GM12878 (cell line): ENCODE measurements at regions not wholly inside any gene's neighbourhood (a gene's known extent, or its start where the extent isn't known, plus 50 kb on each side); places are given as distances from the start of the nearest gene placed in this dataset.

ENCODE experiments used
- ATAC-seq: fragments of 200-7000 bp; cut with Tn5 transposase; 3 replicates; pipeline ENCODE4 v1.9.1; 2020; ENCODE audit warnings: mild to moderate bottlenecking, moderate library complexity
- BruUV-seq: library from RNA; stranded (reverse); fragments of 400-500 nt; replicated peaks from 2 replicates; lab custom pipeline; 2021; lab: Mats Ljungman, UMichigan
- CTCF ChIA-PET: fragments of 300-600 bp; sonication (Branson Sonifier 250); formaldehyde crosslinking; extraction: SDS; loops from one replicate; lab custom pipeline; 2021; ENCODE audit warnings: inconsistent platforms; lab: Yijun Ruan, JAX
- POLR2A ChIA-PET: fragments of 350-600 bp; formaldehyde crosslinking; extraction: SDS; loops from one replicate; lab custom pipeline; 2021; ENCODE audit warnings: inconsistent platforms; lab: Charles Lee
- RAD21 ChIA-PET: fragments of 300-600 bp; sonication (Branson Sonifier 250); formaldehyde crosslinking; loops from one replicate; lab custom pipeline; 2023; ENCODE audit warnings: antibody characterized with exemption; ENCODE audit not compliant: unreplicated experiment; lab: Charles Lee
- SMC1A ChIA-PET: fragments of 300-600 bp; sonication (Branson Sonifier 250); formaldehyde crosslinking; loops from one replicate; lab custom pipeline; 2023; ENCODE audit not compliant: unreplicated experiment, uncharacterized antibody; lab: Charles Lee
- DNase-seq: peaks from one replicate; pipeline ENCODE4 v3.0.0-alpha.2; 2011; ENCODE audit warnings: low read depth, low spot score
- FAIRE-seq: peaks from 3 replicates; lab custom pipeline; 2011; peaks lifted over from hg19 to GRCh38; lab: Jason Lieb, UNC
- H2AFZ ChIP-seq: 2 replicates; pipeline ENCODE4 v1.6.0; 2011; ENCODE audit warnings: low read depth, low read length, control low read depth; ENCODE audit not compliant: control insufficient read depth
- H3K27ac ChIP-seq: 2 replicates; pipeline ENCODE4 v1.5.1; 2011; ENCODE audit warnings: control low read depth; ENCODE audit not compliant: control insufficient read depth, insufficient read depth
- H3K27me3 ChIP-seq, 2 experiments: replicated peaks in 1 of 2; 2 replicates each; pipeline versions ENCODE4 v1.6.0 to v1.6.1; 2011; ENCODE audit warnings: low read length in 1 of 2; ENCODE audit not compliant: control insufficient read depth in 2 of 2, insufficient read depth in 2 of 2
- H3K36me3 ChIP-seq, 2 experiments: 2 replicates each; pipeline ENCODE4 v1.5.1; 2011; ENCODE audit warnings: low read length in 1 of 2; ENCODE audit not compliant: control insufficient read depth in 2 of 2, insufficient read depth in 2 of 2
- H3K4me1 ChIP-seq: 2 replicates; pipeline ENCODE4 v1.6.1; 2011; ENCODE audit warnings: mild to moderate bottlenecking, low read length, moderate library complexity, mixed read lengths; ENCODE audit not compliant: control insufficient read depth, insufficient read depth
- H3K4me2 ChIP-seq: 2 replicates; pipeline ENCODE4 v1.6.0; 2011; ENCODE audit warnings: control low read depth; ENCODE audit not compliant: control insufficient read depth, insufficient read depth
- H3K4me3 ChIP-seq: fragments of 200-600 bp; sonication (generic); 2 replicates; pipeline ENCODE4 v1.5.1; 2016
- H3K79me2 ChIP-seq: 2 replicates; pipeline ENCODE4 v1.6.0; 2011; ENCODE audit warnings: low read length; ENCODE audit not compliant: control insufficient read depth, insufficient read depth
- H3K9ac ChIP-seq: 2 replicates; pipeline ENCODE4 v1.8.0; 2011; ENCODE audit warnings: low read length, control low read depth, mixed read lengths; ENCODE audit not compliant: control insufficient read depth, insufficient read depth
- H3K9me3 ChIP-seq: replicated peaks from 3 replicates; pipeline ENCODE4 v1.5.1; 2011; ENCODE audit warnings: mild to moderate bottlenecking, low read length; ENCODE audit not compliant: control insufficient read depth, insufficient read depth
- H4K20me1 ChIP-seq: 2 replicates; pipeline ENCODE4 v1.6.0; 2011; ENCODE audit not compliant: control insufficient read depth, insufficient read depth
- CHD1 ChIP-seq: IDR thresholded peaks from 2 replicates; pipeline ENCODE4 v1.6.1; 2012; ENCODE audit warnings: low read depth, low read length, improper control_type of control experiment
- CREB1 ChIP-seq: IDR thresholded peaks from 2 replicates; pipeline ENCODE4 v1.6.1; 2012; ENCODE audit warnings: low read depth, mild to moderate bottlenecking, inconsistent platforms
- ESRRA ChIP-seq: IDR thresholded peaks from 2 replicates; pipeline ENCODE4 v1.6.1; 2012; ENCODE audit warnings: mild to moderate bottlenecking, low read length, improper control_type of control experiment
- IKZF1 ChIP-seq: fragments of 450-650 bp; conservative IDR thresholded peaks from 2 replicates; pipeline ENCODE4 v1.6.1; 2017; ENCODE audit warnings: antibody characterized with exemption, mild to moderate bottlenecking
- NFYB ChIP-seq: IDR thresholded peaks from 2 replicates; pipeline ENCODE4 v1.6.1; 2011; ENCODE audit warnings: low read depth, mild to moderate bottlenecking, low read length, improper control_type of control experiment, moderate library complexity; ENCODE audit not compliant: insufficient read depth
- NR2C1 ChIP-seq: fragments of 450-650 bp; IDR thresholded peaks from 2 replicates; pipeline ENCODE4 v1.6.1; 2017; ENCODE audit warnings: antibody characterized with exemption, mild to moderate bottlenecking, moderate library complexity
- RUNX3 ChIP-seq: IDR thresholded peaks from 2 replicates; pipeline ENCODE4 v1.6.1; 2012; ENCODE audit warnings: low read length, inconsistent platforms
- SP1 ChIP-seq: IDR thresholded peaks from one replicate; pipeline ENCODE4 v1.6.1; 2011; ENCODE audit warnings: low read depth, low read length
- TARDBP ChIP-seq: IDR thresholded peaks from 2 replicates; pipeline ENCODE4 v1.6.1; 2016; ENCODE audit warnings: borderline replicate concordance
- WGBS: methylation state at CpG from one replicate; pipeline ENCODE4 v1.1.6; 2016; ENCODE audit warnings: low lambda C conversion rate; ENCODE audit not compliant: insufficient replicate concordance, insufficient coverage; ENCODE audit errors: missing lambda C conversion rate; 5-methylcytosine and 5-hydroxymethylcytosine counted together
- in situ Hi-C: fragments of 300-500 bp; cut with MboI; formaldehyde crosslinking; loops from 9 replicates; pipeline ENCODE4 v1.14.3; 2018; ENCODE audit warnings: mixed read lengths
- intact Hi-C: fragments of 100-400 bp; cut with micrococcal nuclease; formaldehyde crosslinking; loops from one replicate; pipeline ENCODE4 v1.14.2; 2022; ENCODE audit not compliant: unreplicated experiment
- TF ChIP-seq, protein P1 (sequence below): fragments of 450-650 bp; conservative IDR thresholded peaks from 2 replicates; pipeline ENCODE4 v1.6.1; 2017; ENCODE audit warnings: mild to moderate bottlenecking, moderate library complexity
- TF ChIP-seq, protein P2 (sequence below): fragments of 450-650 bp; IDR thresholded peaks from 2 replicates; pipeline ENCODE4 v1.6.1; 2017; ENCODE audit warnings: mild to moderate bottlenecking, moderate library complexity
- TF ChIP-seq, protein P3 (sequence below): fragments of 150-350 bp; IDR thresholded peaks from 2 replicates; pipeline ENCODE4 v1.6.1; 2014; ENCODE audit warnings: mild to moderate bottlenecking, low read depth, low read length

DNA sequence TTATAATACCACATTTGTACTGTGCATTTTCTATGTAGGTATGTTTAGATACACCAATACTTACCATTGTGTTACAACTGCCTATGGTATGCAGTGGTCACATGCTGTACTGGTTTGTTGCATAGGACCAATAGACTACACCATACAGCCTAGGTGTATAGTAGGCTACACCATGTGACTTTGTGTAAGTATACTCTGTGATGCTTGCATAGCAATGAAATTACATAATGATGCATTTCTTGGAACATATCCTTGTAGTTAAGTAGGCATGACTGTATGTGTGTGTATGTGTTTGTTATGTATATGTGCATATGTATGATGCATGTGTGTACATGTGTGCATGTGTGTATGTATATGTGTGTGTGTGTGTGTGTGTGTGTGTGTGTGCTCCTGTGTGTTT lies 157.6 kb downstream of the TDRD15 start:
- no TSS peak for BruUV-seq

DNA sequence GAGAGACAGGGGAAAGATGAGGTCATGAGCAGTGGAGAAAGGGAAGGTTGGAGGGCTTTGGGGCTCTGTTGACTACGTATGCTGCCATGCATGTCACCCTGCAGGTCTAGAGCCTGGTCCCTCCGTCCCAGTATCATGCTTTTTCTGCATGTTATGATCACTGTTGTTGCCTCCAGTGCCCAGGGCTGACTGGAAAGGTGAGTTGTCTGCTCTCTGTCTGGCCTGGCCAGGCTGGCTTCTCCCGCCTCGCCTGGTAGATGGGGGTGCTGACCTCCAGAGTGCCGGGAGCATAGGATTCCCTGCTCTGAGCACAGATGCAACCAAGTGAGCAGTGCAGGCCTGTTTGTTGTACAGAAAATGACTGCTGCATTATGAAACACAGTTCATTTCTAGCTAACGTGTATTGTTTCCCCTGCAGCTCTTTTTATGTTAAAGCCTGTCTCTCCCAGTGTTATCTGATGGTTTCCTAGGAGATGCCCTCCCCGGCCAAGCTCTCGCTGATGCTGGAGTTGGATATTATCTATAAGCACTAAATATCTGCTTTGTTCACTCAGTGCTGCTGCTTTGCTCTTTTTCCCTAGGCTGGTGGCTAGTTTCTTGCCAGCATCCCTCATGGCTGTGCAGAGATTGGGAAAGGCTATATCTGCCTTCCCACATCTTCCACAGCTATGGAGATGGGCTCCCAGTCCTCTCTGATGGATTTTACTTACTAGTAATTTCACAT lies 158.2 kb downstream of the TDRD15 start:
- Histone ChIP-seq H3K79me2 (no peaks in the 10 kb centered on the region), H3K27me3 (no peaks in the 10 kb centered on the region; a peak in 1 of 4 replicates), H3K27ac (no peak overlapping the region), H3K36me3 (no peaks in the 10 kb centered on the region), H3K4me3 (no peak overlapping the region), H4K20me1 (no peaks in the 10 kb centered on the region), H3K9ac (no peak overlapping the region), H3K4me2 (no peak overlapping the region), H3K4me1 (no peaks in the 10 kb centered on the region), H2AFZ (no peak overlapping the region), H3K9me3 (no peaks in the 10 kb centered on the region)
- FAIRE-seq = no peak
- 30% methylated on average over 8 of the region's 8 CpGs for WGBS
- BruUV-seq = no TSS peak
- ChIA-PET SMC1A (interaction anchor here (0.8 to 1.2 kb wide), 2 partner anchors 20 to 27 kb away, joined by 3 to 4 read pairs; no protein-coding TSS in a partner anchor), POLR2A (no interaction called here), CTCF (interaction anchor here (1.3 kb wide), 1 partner anchor 36 kb away, joined by 3 read pairs; no protein-coding TSS in a partner anchor), RAD21 (no interaction called here)
- no peak for ATAC-seq
- in situ Hi-C loops (no loop called here), intact Hi-C loops (no loop called here)
- DNase-seq = no peak
- TF ChIP-seq NR2C1 (no peak), IKZF1 (no peak), RUNX3 (no peak)
- TF ChIP-seq, protein P1, sequence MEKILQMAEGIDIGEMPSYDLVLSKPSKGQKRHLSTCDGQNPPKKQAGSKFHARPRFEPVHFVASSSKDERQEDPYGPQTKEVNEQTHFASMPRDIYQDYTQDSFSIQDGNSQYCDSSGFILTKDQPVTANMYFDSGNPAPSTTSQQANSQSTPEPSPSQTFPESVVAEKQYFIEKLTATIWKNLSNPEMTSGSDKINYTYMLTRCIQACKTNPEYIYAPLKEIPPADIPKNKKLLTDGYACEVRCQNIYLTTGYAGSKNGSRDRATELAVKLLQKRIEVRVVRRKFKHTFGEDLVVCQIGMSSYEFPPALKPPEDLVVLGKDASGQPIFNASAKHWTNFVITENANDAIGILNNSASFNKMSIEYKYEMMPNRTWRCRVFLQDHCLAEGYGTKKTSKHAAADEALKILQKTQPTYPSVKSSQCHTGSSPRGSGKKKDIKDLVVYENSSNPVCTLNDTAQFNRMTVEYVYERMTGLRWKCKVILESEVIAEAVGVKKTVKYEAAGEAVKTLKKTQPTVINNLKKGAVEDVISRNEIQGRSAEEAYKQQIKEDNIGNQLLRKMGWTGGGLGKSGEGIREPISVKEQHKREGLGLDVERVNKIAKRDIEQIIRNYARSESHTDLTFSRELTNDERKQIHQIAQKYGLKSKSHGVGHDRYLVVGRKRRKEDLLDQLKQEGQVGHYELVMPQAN = no peak
- TF ChIP-seq, protein P2, sequence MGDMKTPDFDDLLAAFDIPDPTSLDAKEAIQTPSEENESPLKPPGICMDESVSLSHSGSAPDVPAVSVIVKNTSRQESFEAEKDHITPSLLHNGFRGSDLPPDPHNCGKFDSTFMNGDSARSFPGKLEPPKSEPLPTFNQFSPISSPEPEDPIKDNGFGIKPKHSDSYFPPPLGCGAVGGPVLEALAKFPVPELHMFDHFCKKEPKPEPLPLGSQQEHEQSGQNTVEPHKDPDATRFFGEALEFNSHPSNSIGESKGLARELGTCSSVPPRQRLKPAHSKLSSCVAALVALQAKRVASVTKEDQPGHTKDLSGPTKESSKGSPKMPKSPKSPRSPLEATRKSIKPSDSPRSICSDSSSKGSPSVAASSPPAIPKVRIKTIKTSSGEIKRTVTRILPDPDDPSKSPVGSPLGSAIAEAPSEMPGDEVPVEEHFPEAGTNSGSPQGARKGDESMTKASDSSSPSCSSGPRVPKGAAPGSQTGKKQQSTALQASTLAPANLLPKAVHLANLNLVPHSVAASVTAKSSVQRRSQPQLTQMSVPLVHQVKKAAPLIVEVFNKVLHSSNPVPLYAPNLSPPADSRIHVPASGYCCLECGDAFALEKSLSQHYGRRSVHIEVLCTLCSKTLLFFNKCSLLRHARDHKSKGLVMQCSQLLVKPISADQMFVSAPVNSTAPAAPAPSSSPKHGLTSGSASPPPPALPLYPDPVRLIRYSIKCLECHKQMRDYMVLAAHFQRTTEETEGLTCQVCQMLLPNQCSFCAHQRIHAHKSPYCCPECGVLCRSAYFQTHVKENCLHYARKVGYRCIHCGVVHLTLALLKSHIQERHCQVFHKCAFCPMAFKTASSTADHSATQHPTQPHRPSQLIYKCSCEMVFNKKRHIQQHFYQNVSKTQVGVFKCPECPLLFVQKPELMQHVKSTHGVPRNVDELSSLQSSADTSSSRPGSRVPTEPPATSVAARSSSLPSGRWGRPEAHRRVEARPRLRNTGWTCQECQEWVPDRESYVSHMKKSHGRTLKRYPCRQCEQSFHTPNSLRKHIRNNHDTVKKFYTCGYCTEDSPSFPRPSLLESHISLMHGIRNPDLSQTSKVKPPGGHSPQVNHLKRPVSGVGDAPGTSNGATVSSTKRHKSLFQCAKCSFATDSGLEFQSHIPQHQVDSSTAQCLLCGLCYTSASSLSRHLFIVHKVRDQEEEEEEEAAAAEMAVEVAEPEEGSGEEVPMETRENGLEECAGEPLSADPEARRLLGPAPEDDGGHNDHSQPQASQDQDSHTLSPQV = no peak

More for the DNA sequence above, 157.6 kb downstream of the TDRD15 start:
- in situ Hi-C loops = no loop called here
- Histone ChIP-seq H3K79me2 (no peaks in the 10 kb centered on the region), H3K4me3 (no peak overlapping the region), H3K9me3 (no peaks in the 10 kb centered on the region), H3K36me3 (no peaks in the 10 kb centered on the region), H3K27ac (no peak overlapping the region), H3K27me3 (no peaks in the 10 kb centered on the region; a peak in 1 of 4 replicates), H3K4me2 (no peak overlapping the region), H2AFZ (no peak overlapping the region), H3K9ac (no peak overlapping the region), H4K20me1 (no peaks in the 10 kb centered on the region), H3K4me1 (no peaks in the 10 kb centered on the region)
- ChIA-PET POLR2A (no interaction called here), RAD21 (no interaction called here), CTCF (interaction anchor here (1.0 kb wide), 1 partner anchor 33 kb away, joined by 3 read pairs; no protein-coding TSS in a partner anchor), SMC1A (no interaction called here)
- no peak for FAIRE-seq
- no peak for ATAC-seq
- no peak for DNase-seq
- intact Hi-C loops = no loop called here
- TF ChIP-seq, protein P3, sequence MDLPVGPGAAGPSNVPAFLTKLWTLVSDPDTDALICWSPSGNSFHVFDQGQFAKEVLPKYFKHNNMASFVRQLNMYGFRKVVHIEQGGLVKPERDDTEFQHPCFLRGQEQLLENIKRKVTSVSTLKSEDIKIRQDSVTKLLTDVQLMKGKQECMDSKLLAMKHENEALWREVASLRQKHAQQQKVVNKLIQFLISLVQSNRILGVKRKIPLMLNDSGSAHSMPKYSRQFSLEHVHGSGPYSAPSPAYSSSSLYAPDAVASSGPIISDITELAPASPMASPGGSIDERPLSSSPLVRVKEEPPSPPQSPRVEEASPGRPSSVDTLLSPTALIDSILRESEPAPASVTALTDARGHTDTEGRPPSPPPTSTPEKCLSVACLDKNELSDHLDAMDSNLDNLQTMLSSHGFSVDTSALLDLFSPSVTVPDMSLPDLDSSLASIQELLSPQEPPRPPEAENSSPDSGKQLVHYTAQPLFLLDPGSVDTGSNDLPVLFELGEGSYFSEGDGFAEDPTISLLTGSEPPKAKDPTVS = no peak
- TF ChIP-seq ESRRA (no peak), SP1 (no peak), CREB1 (no peak), NFYB (no peak), CHD1 (no peak), TARDBP (no peak)
